SK-N-SH treated with all-trans-retinoic acid at 6 μM for 48 hours (cell line): ENCODE measurements at regions not wholly inside any gene's neighbourhood (a gene's known extent, or its start where the extent isn't known, plus 50 kb on each side); places are given as distances from the start of the nearest gene placed in this dataset.

ENCODE experiments used
- ATAC-seq: fragments of 200-7000 bp; cut with Tn5 transposase; 3 replicates; pipeline ENCODE4 v1.9.1; 2020; ENCODE audit warnings: mild to moderate bottlenecking, moderate library complexity
- ARNTL ChIP-seq: fragments of 450-650 bp; formaldehyde crosslinking; IDR thresholded peaks from 2 replicates; pipeline ENCODE4 v1.5.0; 2020; ENCODE audit warnings: low read depth, mild to moderate bottlenecking, moderate library complexity, borderline replicate concordance
- BACH2 ChIP-seq: fragments of 250-450 bp; sonication (Bioruptor Pico); IDR thresholded peaks from 2 replicates; pipeline ENCODE4 v1.9.0; 2021; ENCODE audit warnings: mild to moderate bottlenecking, borderline replicate concordance
- CSDC2 ChIP-seq: fragments of 250-450 bp; sonication (Bioruptor Pico); IDR thresholded peaks from 2 replicates; pipeline ENCODE4 v1.5.0; 2020; ENCODE audit warnings: mild to moderate bottlenecking, moderate library complexity
- ESRRG ChIP-seq: fragments of 250-450 bp; sonication (Bioruptor Pico); IDR thresholded peaks from 2 replicates; pipeline ENCODE4 v1.6.1; 2021; ENCODE audit warnings: mild to moderate bottlenecking
- GLIS3 ChIP-seq: fragments of 250-450 bp; sonication (Bioruptor Pico); IDR thresholded peaks from 2 replicates; pipeline ENCODE4 v1.5.0; 2020; ENCODE audit warnings: mild to moderate bottlenecking, moderate library complexity
- ISL1 ChIP-seq: fragments of 250-450 bp; sonication (Bioruptor Pico); IDR thresholded peaks from 2 replicates; pipeline ENCODE4 v2.1.2; 2022; ENCODE audit warnings: mild to moderate bottlenecking, moderate library complexity
- OSR1 ChIP-seq: fragments of 250-450 bp; sonication (Bioruptor Pico); IDR thresholded peaks from 2 replicates; pipeline ENCODE4 v1.8.0; 2022; ENCODE audit warnings: moderate library complexity, mild to moderate bottlenecking, inconsistent platforms
- PPARA ChIP-seq: fragments of 250-450 bp; sonication (Bioruptor Pico); IDR thresholded peaks from 2 replicates; pipeline ENCODE4 v1.5.0; 2020; ENCODE audit warnings: mild to moderate bottlenecking, borderline replicate concordance
- SNAI2 ChIP-seq: fragments of 250-450 bp; sonication (Bioruptor Pico); IDR thresholded peaks from 2 replicates; pipeline ENCODE4 v1.5.0; 2020; ENCODE audit warnings: mild to moderate bottlenecking, moderate library complexity
- TCF4 ChIP-seq: fragments of 250-450 bp; sonication (Bioruptor Pico); IDR thresholded peaks from 2 replicates; pipeline ENCODE4 v1.8.0; 2021; ENCODE audit warnings: mild to moderate bottlenecking, moderate library complexity, borderline replicate concordance
- TOX ChIP-seq: fragments of 250-450 bp; sonication (Bioruptor Pico); IDR thresholded peaks from 2 replicates; pipeline ENCODE4 v1.8.0; 2021; ENCODE audit warnings: mild to moderate bottlenecking, moderate library complexity, borderline replicate concordance
- ZFP3 ChIP-seq: fragments of 250-450 bp; sonication (Bioruptor Pico); IDR thresholded peaks from 2 replicates; pipeline ENCODE4 v1.5.0; 2020; ENCODE audit warnings: mild to moderate bottlenecking, moderate library complexity
- ZFP30 ChIP-seq: fragments of 450-650 bp; formaldehyde crosslinking; IDR thresholded peaks from 2 replicates; pipeline ENCODE4 v1.5.0; 2022; ENCODE audit warnings: mild to moderate bottlenecking, moderate library complexity
- ZNF565 ChIP-seq: fragments of 450-650 bp; formaldehyde crosslinking; conservative IDR thresholded peaks from 2 replicates; pipeline ENCODE4 v1.5.0; 2020; ENCODE audit warnings: low read depth, mild to moderate bottlenecking, moderate library complexity
- ZNF70 ChIP-seq: fragments of 450-650 bp; formaldehyde crosslinking; IDR thresholded peaks from 2 replicates; pipeline ENCODE4 v1.5.0; 2020; ENCODE audit warnings: mild to moderate bottlenecking, moderate library complexity
- TF ChIP-seq, protein P1 (sequence below): fragments of 250-450 bp; sonication (Bioruptor Pico); IDR thresholded peaks from 2 replicates; pipeline ENCODE4 v1.8.0; 2021; ENCODE audit warnings: low read depth, mild to moderate bottlenecking, moderate library complexity, borderline replicate concordance
- TF ChIP-seq, protein P2 (sequence below): fragments of 250-450 bp; sonication (Bioruptor Pico); IDR thresholded peaks from 2 replicates; pipeline ENCODE4 v1.5.1; 2021; ENCODE audit warnings: mild to moderate bottlenecking, moderate library complexity
- TF ChIP-seq, protein P3 (sequence below): fragments of 250-450 bp; sonication (Bioruptor Pico); IDR thresholded peaks from 2 replicates; pipeline ENCODE4 v1.8.0; 2020; ENCODE audit warnings: mild to moderate bottlenecking, moderate library complexity, borderline replicate concordance
- TF ChIP-seq, protein P4 (sequence below): fragments of 250-450 bp; sonication (Bioruptor Pico); IDR thresholded peaks from 2 replicates; pipeline ENCODE4 v1.5.0; 2020; ENCODE audit warnings: mild to moderate bottlenecking, moderate library complexity
- TF ChIP-seq, protein P5 (sequence below): fragments of 250-450 bp; sonication (Bioruptor Pico); IDR thresholded peaks from 2 replicates; pipeline ENCODE4 v1.5.1; 2020; ENCODE audit warnings: low read depth, mild to moderate bottlenecking, moderate library complexity

DNA sequence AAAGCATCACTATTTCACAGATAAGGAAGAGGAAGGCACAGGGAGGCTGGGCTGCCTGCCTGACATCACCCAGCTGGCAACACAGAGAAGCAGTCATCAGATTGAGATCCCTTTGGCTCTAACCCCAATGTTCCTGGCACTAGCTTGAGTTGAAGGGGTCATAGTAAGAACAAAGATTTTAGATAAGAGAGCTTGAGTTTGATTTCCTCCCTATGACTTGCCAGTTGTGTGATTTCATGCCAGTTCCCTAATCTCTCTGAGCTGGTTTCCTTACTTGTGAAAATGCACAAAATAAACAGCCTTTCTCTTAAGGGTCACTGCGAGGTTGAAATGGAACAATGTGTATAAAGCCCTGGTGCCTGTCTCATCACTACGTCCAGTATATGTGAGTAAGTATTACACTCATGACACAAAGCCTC lies 475.4 kb upstream of the HS3ST1 start:
- no peak for ATAC-seq
- TF ChIP-seq, protein P1, sequence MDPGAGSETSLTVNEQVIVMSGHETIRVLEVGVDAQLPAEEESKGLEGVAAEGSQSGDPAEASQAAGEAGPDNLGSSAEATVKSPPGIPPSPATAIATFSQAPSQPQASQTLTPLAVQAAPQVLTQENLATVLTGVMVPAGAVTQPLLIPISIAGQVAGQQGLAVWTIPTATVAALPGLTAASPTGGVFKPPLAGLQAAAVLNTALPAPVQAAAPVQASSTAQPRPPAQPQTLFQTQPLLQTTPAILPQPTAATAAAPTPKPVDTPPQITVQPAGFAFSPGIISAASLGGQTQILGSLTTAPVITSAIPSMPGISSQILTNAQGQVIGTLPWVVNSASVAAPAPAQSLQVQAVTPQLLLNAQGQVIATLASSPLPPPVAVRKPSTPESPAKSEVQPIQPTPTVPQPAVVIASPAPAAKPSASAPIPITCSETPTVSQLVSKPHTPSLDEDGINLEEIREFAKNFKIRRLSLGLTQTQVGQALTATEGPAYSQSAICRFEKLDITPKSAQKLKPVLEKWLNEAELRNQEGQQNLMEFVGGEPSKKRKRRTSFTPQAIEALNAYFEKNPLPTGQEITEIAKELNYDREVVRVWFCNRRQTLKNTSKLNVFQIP (CRISPR knock-in tag) = no peak
- TF ChIP-seq, protein P2, sequence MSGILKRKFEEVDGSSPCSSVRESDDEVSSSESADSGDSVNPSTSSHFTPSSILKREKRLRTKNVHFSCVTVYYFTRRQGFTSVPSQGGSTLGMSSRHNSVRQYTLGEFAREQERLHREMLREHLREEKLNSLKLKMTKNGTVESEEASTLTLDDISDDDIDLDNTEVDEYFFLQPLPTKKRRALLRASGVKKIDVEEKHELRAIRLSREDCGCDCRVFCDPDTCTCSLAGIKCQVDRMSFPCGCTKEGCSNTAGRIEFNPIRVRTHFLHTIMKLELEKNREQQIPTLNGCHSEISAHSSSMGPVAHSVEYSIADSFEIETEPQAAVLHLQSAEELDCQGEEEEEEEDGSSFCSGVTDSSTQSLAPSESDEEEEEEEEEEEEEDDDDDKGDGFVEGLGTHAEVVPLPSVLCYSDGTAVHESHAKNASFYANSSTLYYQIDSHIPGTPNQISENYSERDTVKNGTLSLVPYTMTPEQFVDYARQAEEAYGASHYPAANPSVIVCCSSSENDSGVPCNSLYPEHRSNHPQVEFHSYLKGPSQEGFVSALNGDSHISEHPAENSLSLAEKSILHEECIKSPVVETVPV (CRISPR knock-in tag) = no peak
- TF ChIP-seq BACH2 (CRISPR knock-in tag) = no peak
- TF ChIP-seq PPARA = no peak
- TF ChIP-seq ZFP3 (CRISPR knock-in tag) = no peak
- TF ChIP-seq, protein P3, sequence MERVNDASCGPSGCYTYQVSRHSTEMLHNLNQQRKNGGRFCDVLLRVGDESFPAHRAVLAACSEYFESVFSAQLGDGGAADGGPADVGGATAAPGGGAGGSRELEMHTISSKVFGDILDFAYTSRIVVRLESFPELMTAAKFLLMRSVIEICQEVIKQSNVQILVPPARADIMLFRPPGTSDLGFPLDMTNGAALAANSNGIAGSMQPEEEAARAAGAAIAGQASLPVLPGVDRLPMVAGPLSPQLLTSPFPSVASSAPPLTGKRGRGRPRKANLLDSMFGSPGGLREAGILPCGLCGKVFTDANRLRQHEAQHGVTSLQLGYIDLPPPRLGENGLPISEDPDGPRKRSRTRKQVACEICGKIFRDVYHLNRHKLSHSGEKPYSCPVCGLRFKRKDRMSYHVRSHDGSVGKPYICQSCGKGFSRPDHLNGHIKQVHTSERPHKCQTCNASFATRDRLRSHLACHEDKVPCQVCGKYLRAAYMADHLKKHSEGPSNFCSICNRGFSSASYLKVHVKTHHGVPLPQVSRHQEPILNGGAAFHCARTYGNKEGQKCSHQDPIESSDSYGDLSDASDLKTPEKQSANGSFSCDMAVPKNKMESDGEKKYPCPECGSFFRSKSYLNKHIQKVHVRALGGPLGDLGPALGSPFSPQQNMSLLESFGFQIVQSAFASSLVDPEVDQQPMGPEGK = no peak
- no peak for TF ChIP-seq ZNF565 (CRISPR knock-in tag)
- TF ChIP-seq GLIS3 (CRISPR knock-in tag) = no peak
- no peak for TF ChIP-seq OSR1 (CRISPR knock-in tag)
- TF ChIP-seq TOX = no peak
- TF ChIP-seq, protein P4, sequence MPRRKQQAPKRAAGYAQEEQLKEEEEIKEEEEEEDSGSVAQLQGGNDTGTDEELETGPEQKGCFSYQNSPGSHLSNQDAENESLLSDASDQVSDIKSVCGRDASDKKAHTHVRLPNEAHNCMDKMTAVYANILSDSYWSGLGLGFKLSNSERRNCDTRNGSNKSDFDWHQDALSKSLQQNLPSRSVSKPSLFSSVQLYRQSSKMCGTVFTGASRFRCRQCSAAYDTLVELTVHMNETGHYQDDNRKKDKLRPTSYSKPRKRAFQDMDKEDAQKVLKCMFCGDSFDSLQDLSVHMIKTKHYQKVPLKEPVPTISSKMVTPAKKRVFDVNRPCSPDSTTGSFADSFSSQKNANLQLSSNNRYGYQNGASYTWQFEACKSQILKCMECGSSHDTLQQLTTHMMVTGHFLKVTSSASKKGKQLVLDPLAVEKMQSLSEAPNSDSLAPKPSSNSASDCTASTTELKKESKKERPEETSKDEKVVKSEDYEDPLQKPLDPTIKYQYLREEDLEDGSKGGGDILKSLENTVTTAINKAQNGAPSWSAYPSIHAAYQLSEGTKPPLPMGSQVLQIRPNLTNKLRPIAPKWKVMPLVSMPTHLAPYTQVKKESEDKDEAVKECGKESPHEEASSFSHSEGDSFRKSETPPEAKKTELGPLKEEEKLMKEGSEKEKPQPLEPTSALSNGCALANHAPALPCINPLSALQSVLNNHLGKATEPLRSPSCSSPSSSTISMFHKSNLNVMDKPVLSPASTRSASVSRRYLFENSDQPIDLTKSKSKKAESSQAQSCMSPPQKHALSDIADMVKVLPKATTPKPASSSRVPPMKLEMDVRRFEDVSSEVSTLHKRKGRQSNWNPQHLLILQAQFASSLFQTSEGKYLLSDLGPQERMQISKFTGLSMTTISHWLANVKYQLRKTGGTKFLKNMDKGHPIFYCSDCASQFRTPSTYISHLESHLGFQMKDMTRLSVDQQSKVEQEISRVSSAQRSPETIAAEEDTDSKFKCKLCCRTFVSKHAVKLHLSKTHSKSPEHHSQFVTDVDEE (CRISPR knock-in tag) = no peak
- no peak for TF ChIP-seq ISL1 (CRISPR knock-in tag)
- TF ChIP-seq ZNF70 (CRISPR knock-in tag) = no peak
- no peak for TF ChIP-seq SNAI2 (CRISPR knock-in tag)
- no peak for TF ChIP-seq ARNTL
- TF ChIP-seq TCF4 (CRISPR knock-in tag) = no peak

DNA sequence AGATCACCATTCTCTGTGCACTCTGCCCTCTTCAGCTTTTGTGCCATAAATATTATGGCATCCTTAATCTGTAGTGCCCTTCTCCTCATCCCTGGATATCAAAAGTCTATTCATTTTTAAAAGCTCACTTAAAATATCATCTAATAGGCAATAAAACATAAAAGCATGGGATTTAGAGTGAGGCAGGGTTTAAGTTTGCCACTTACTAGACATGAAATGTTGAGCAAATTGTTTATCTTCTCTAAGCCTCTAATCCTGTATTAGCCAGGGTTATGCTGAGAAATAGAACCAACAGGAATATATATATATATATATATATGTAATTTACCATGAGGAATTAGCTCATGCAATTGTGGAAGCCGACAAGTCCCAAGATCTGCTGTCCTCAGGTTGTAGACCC lies 472.4 kb upstream of the HS3ST1 start:
- no peak for TF ChIP-seq GLIS3 (CRISPR knock-in tag)
- TF ChIP-seq, protein P5, sequence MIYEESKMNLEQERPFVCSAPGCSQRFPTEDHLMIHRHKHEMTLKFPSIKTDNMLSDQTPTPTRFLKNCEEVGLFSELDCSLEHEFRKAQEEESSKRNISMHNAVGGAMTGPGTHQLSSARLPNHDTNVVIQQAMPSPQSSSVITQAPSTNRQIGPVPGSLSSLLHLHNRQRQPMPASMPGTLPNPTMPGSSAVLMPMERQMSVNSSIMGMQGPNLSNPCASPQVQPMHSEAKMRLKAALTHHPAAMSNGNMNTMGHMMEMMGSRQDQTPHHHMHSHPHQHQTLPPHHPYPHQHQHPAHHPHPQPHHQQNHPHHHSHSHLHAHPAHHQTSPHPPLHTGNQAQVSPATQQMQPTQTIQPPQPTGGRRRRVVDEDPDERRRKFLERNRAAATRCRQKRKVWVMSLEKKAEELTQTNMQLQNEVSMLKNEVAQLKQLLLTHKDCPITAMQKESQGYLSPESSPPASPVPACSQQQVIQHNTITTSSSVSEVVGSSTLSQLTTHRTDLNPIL = no peak
- TF ChIP-seq, protein P1 (CRISPR knock-in tag) = no peak
- TF ChIP-seq TCF4 (CRISPR knock-in tag) = no peak
- TF ChIP-seq ESRRG (CRISPR knock-in tag) = no peak
- TF ChIP-seq TOX = no peak
- TF ChIP-seq ZFP30 = no peak
- TF ChIP-seq, protein P4 (CRISPR knock-in tag) = no peak
- no peak for TF ChIP-seq PPARA
- no peak for TF ChIP-seq ZNF70 (CRISPR knock-in tag)
- no peak for TF ChIP-seq CSDC2 (CRISPR knock-in tag)
- TF ChIP-seq ZNF565 (CRISPR knock-in tag) = no peak
- TF ChIP-seq ISL1 (CRISPR knock-in tag) = no peak
- TF ChIP-seq ZFP3 (CRISPR knock-in tag) = no peak
- TF ChIP-seq ARNTL = no peak
- TF ChIP-seq, all 23 proteins: peak for 0
- no peak for ATAC-seq
